ENCODE measurements at regions not wholly inside any gene's neighbourhood (a gene's known extent, or its start where the extent isn't known, plus 50 kb on each side); places are given as distances from the start of the nearest gene placed in this dataset.

- DNase-seq: no peak
- Histone ChIP-seq H2BK120ac (ENCODE audit: low read depth, low read length) (no peak overlapping the region), H3K4me2 (ENCODE audit: low read length) (no peak overlapping the region), H3K56ac (ENCODE audit: low read length) (no peak overlapping the region), H3K4me1 (ENCODE audit: control insufficient read depth, low read depth, low read length) (no peaks in the 10 kb centered on the region), H2BK15ac (replicated peaks; ENCODE audit: low read depth) (no peak overlapping the region), H3K9ac (ENCODE audit: low read length) (no peak overlapping the region), H4K5ac (ENCODE audit: low read length) (no peak overlapping the region), H2BK5ac (ENCODE audit: low read length) (no peak overlapping the region), H3K79me1 (ENCODE audit: low read length) (no peaks in the 10 kb centered on the region), H4K8ac (ENCODE audit: low read depth, low read length) (no peak overlapping the region), H2AK5ac (ENCODE audit: low read length) (no peak overlapping the region), H3K23ac (ENCODE audit: low read length) (no peak overlapping the region), H3K4ac (ENCODE audit: low read depth, low read length) (no peak overlapping the region), H3K36me3 (ENCODE audit: control insufficient read depth, insufficient read depth, low read length) (no peaks in the 10 kb centered on the region), H3K18ac (ENCODE audit: low read length) (no peak overlapping the region), H3K4me3 (ENCODE audit: low read length) (no peak overlapping the region), H3K79me2 (ENCODE audit: control insufficient read depth, insufficient read depth, low read length) (no peaks in the 10 kb centered on the region), H3K27me3 (ENCODE audit: insufficient read depth, low read length, poor library complexity) (no peaks in the 10 kb centered on the region), H3K27ac (ENCODE audit: low read depth, low read length) (no peak overlapping the region)
- no CpG with 5 or more reads among the region's 2 CpGs for WGBS (ENCODE audit: extremely low coverage, insufficient coverage, low lambda C conversion rate)
Measured at GRCh38 chr13:64020126-64020525, 2604.5 kb upstream of the PCDH20 start.

GRCh38 chr13:64007339-64007738 lies 2591.7 kb upstream of the PCDH20 start:
- Histone ChIP-seq H2BK5ac (ENCODE audit: low read length) (no peak overlapping the region), H2AK5ac (ENCODE audit: low read length) (no peak overlapping the region), H3K79me2 (ENCODE audit: control insufficient read depth, insufficient read depth, low read length) (no peaks in the 10 kb centered on the region), H3K18ac (ENCODE audit: low read length) (no peak overlapping the region), H3K9ac (ENCODE audit: low read length) (no peak overlapping the region), H3K27ac (ENCODE audit: low read depth, low read length) (no peak overlapping the region), H4K8ac (ENCODE audit: low read depth, low read length) (no peak overlapping the region), H3K4me2 (ENCODE audit: low read length) (no peak overlapping the region), H2BK15ac (replicated peaks; ENCODE audit: low read depth) (no peak overlapping the region), H3K4me3 (ENCODE audit: low read length) (no peak overlapping the region), H3K79me1 (ENCODE audit: low read length) (no peaks in the 10 kb centered on the region), H3K27me3 (ENCODE audit: insufficient read depth, low read length, poor library complexity) (no peaks in the 10 kb centered on the region), H3K23ac (ENCODE audit: low read length) (no peak overlapping the region), H3K36me3 (ENCODE audit: control insufficient read depth, insufficient read depth, low read length) (no peaks in the 10 kb centered on the region), H3K4ac (ENCODE audit: low read depth, low read length) (no peak overlapping the region), H3K56ac (ENCODE audit: low read length) (no peak overlapping the region), H3K4me1 (ENCODE audit: control insufficient read depth, low read depth, low read length) (no peaks in the 10 kb centered on the region), H4K5ac (ENCODE audit: low read length) (no peak overlapping the region), H2BK120ac (ENCODE audit: low read depth, low read length) (no peak overlapping the region)
- no peak for DNase-seq
- no CpG with 5 or more reads among the region's 1 CpG for WGBS (ENCODE audit: extremely low coverage, insufficient coverage, low lambda C conversion rate)

GRCh38 chr13:64000321-64000720 lies 2584.7 kb upstream of the PCDH20 start:
- Histone ChIP-seq H2BK120ac (ENCODE audit: low read depth, low read length) (no peak overlapping the region), H4K8ac (ENCODE audit: low read depth, low read length) (no peak overlapping the region), H4K5ac (ENCODE audit: low read length) (no peak overlapping the region), H3K4me3 (ENCODE audit: low read length) (no peak overlapping the region), H3K4me2 (ENCODE audit: low read length) (no peak overlapping the region), H3K4me1 (ENCODE audit: control insufficient read depth, low read depth, low read length) (no peaks in the 10 kb centered on the region), H2AK5ac (ENCODE audit: low read length) (no peak overlapping the region), H3K27ac (ENCODE audit: low read depth, low read length) (no peak overlapping the region), H2BK5ac (ENCODE audit: low read length) (no peak overlapping the region), H3K18ac (ENCODE audit: low read length) (no peak overlapping the region), H3K79me1 (ENCODE audit: low read length) (no peaks in the 10 kb centered on the region), H3K4ac (ENCODE audit: low read depth, low read length) (no peak overlapping the region), H3K79me2 (ENCODE audit: control insufficient read depth, insufficient read depth, low read length) (no peaks in the 10 kb centered on the region), H3K23ac (ENCODE audit: low read length) (no peak overlapping the region), H3K9ac (ENCODE audit: low read length) (no peak overlapping the region), H2BK15ac (replicated peaks; ENCODE audit: low read depth) (no peak overlapping the region), H3K27me3 (ENCODE audit: insufficient read depth, low read length, poor library complexity) (no peaks in the 10 kb centered on the region), H3K56ac (ENCODE audit: low read length) (no peak overlapping the region), H3K36me3 (ENCODE audit: control insufficient read depth, insufficient read depth, low read length) (no peaks in the 10 kb centered on the region)
- WGBS (ENCODE audit: extremely low coverage, insufficient coverage, low lambda C conversion rate): no CpG with 5 or more reads among the region's 4 CpGs
- no peak for DNase-seq

GRCh38 chr13:63999614-64000305 lies 2584.1 kb upstream of the PCDH20 start:
- no peak overlapping the region for H3K18ac ChIP-seq (ENCODE audit: low read length)
- H2AK5ac ChIP-seq (ENCODE audit: low read length): no peak overlapping the region
- H2BK5ac ChIP-seq (ENCODE audit: low read length): no peak overlapping the region
- H3K4me1 ChIP-seq (ENCODE audit: control insufficient read depth, low read depth, low read length): no peaks in the 10 kb centered on the region
- no peak overlapping the region for H3K9ac ChIP-seq (ENCODE audit: low read length)
- no CpG with 5 or more reads among the region's 3 CpGs for WGBS (ENCODE audit: extremely low coverage, insufficient coverage, low lambda C conversion rate)
- H3K56ac ChIP-seq (ENCODE audit: low read length): no peak overlapping the region
- no peak overlapping the region for H2BK15ac ChIP-seq (replicated peaks; ENCODE audit: low read depth)
- H3K79me1 ChIP-seq (ENCODE audit: low read length): no peaks in the 10 kb centered on the region
- no peaks in the 10 kb centered on the region for H3K79me2 ChIP-seq (ENCODE audit: control insufficient read depth, insufficient read depth, low read length)
- no peak overlapping the region for H2BK120ac ChIP-seq (ENCODE audit: low read depth, low read length)
- no peak overlapping the region for H3K23ac ChIP-seq (ENCODE audit: low read length)
- H3K4ac ChIP-seq (ENCODE audit: low read depth, low read length): no peak overlapping the region
- no peaks in the 10 kb centered on the region for H3K27me3 ChIP-seq (ENCODE audit: insufficient read depth, low read length, poor library complexity)
- H3K36me3 ChIP-seq (ENCODE audit: control insufficient read depth, insufficient read depth, low read length): no peaks in the 10 kb centered on the region
- H3K4me3 ChIP-seq (ENCODE audit: low read length): no peak overlapping the region
- no peak for DNase-seq
- no peak overlapping the region for H4K8ac ChIP-seq (ENCODE audit: low read depth, low read length)
- no peak overlapping the region for H3K27ac ChIP-seq (ENCODE audit: low read depth, low read length)
- no peak overlapping the region for H4K5ac ChIP-seq (ENCODE audit: low read length)
- no peak overlapping the region for H3K4me2 ChIP-seq (ENCODE audit: low read length)

- Histone ChIP-seq H3K27ac (ENCODE audit: low read depth, low read length) (no peak overlapping the region), H3K18ac (ENCODE audit: low read length) (no peak overlapping the region), H2BK5ac (ENCODE audit: low read length) (no peak overlapping the region), H4K5ac (ENCODE audit: low read length) (no peak overlapping the region), H3K79me1 (ENCODE audit: low read length) (no peaks in the 10 kb centered on the region), H3K4ac (ENCODE audit: low read depth, low read length) (no peak overlapping the region), H3K27me3 (ENCODE audit: insufficient read depth, low read length, poor library complexity) (no peaks in the 10 kb centered on the region), H2BK120ac (ENCODE audit: low read depth, low read length) (no peak overlapping the region), H3K9ac (ENCODE audit: low read length) (no peak overlapping the region), H3K36me3 (ENCODE audit: control insufficient read depth, insufficient read depth, low read length) (no peaks in the 10 kb centered on the region), H3K79me2 (ENCODE audit: control insufficient read depth, insufficient read depth, low read length) (no peaks in the 10 kb centered on the region), H3K4me3 (ENCODE audit: low read length) (no peak overlapping the region), H3K4me2 (ENCODE audit: low read length) (no peak overlapping the region), H3K4me1 (ENCODE audit: control insufficient read depth, low read depth, low read length) (no peaks in the 10 kb centered on the region), H2BK15ac (replicated peaks; ENCODE audit: low read depth) (no peak overlapping the region), H4K8ac (ENCODE audit: low read depth, low read length) (no peak overlapping the region), H2AK5ac (ENCODE audit: low read length) (no peak overlapping the region), H3K23ac (ENCODE audit: low read length) (no peak overlapping the region), H3K56ac (ENCODE audit: low read length) (no peak overlapping the region)
- no peak for DNase-seq
- no CpG with 5 or more reads among the region's 1 CpG for WGBS (ENCODE audit: extremely low coverage, insufficient coverage, low lambda C conversion rate)
Measured at GRCh38 chr13:63983366-63983765, 2567.7 kb upstream of the PCDH20 start.

GRCh38 chr13:63979951-63980350 lies 2564.3 kb upstream of the PCDH20 start:
- H4K8ac ChIP-seq (ENCODE audit: low read depth, low read length): no peak overlapping the region
- H3K4ac ChIP-seq (ENCODE audit: low read depth, low read length): no peak overlapping the region
- H2AK5ac ChIP-seq (ENCODE audit: low read length): no peak overlapping the region
- no peak overlapping the region for H2BK15ac ChIP-seq (replicated peaks; ENCODE audit: low read depth)
- no peak for DNase-seq
- no peak overlapping the region for H2BK5ac ChIP-seq (ENCODE audit: low read length)
- no peak overlapping the region for H3K9ac ChIP-seq (ENCODE audit: low read length)
- H4K5ac ChIP-seq (ENCODE audit: low read length): no peak overlapping the region
- no peak overlapping the region for H3K23ac ChIP-seq (ENCODE audit: low read length)
- no peaks in the 10 kb centered on the region for H3K79me1 ChIP-seq (ENCODE audit: low read length)
- H3K36me3 ChIP-seq (ENCODE audit: control insufficient read depth, insufficient read depth, low read length): no peaks in the 10 kb centered on the region
- H3K56ac ChIP-seq (ENCODE audit: low read length): no peak overlapping the region
- no peak overlapping the region for H3K18ac ChIP-seq (ENCODE audit: low read length)
- H3K79me2 ChIP-seq (ENCODE audit: control insufficient read depth, insufficient read depth, low read length): no peaks in the 10 kb centered on the region
- H3K27ac ChIP-seq (ENCODE audit: low read depth, low read length): no peak overlapping the region
- H3K4me2 ChIP-seq (ENCODE audit: low read length): no peak overlapping the region
- no peaks in the 10 kb centered on the region for H3K4me1 ChIP-seq (ENCODE audit: control insufficient read depth, low read depth, low read length)
- no peak overlapping the region for H3K4me3 ChIP-seq (ENCODE audit: low read length)
- no peaks in the 10 kb centered on the region for H3K27me3 ChIP-seq (ENCODE audit: insufficient read depth, low read length, poor library complexity)
- no peak overlapping the region for H2BK120ac ChIP-seq (ENCODE audit: low read depth, low read length)
